DMS53 treated with DMSO at 0.1 percent for 48 hours (cell line): ENCODE measurements at regions not wholly inside any gene's neighbourhood (a gene's known extent, or its start where the extent isn't known, plus 50 kb on each side); places are given as distances from the start of the nearest gene placed in this dataset.

Experiments
- DNase-seq: peaks from one replicate; lab custom pipeline; 2025; ENCODE audit not compliant: unreplicated experiment; lab: John Stamatoyannopoulos, UW

- DNase-seq, result no peak
These were observed 330.0 kb downstream of the DDX10 start for GRCh38 chr11:108994887-108995286.

GRCh38 chr11:108997826-108998225 is 333.0 kb downstream of the DDX10 start:
- DNase-seq, result no peak

- no peak for DNase-seq
These were observed 335.7 kb downstream of the DDX10 start for GRCh38 chr11:109000531-109000930.

GRCh38 chr11:109001585-109001984 is 336.7 kb downstream of the DDX10 start:
- no peak for DNase-seq

GRCh38 chr11:109012991-109013390 is 348.1 kb downstream of the DDX10 start:
- DNase-seq, result no peak

- DNase-seq, result no peak
These were observed 350.4 kb downstream of the DDX10 start for GRCh38 chr11:109015283-109015682.

GRCh38 chr11:109016724-109017123 is 351.9 kb downstream of the DDX10 start:
- DNase-seq, result no peak

- DNase-seq, result no peak
These were observed 352.6 kb downstream of the DDX10 start for GRCh38 chr11:109017489-109017888.

- DNase-seq, result no peak
These were observed 353.8 kb downstream of the DDX10 start for GRCh38 chr11:109018639-109019038.

GRCh38 chr11:109019342-109019936 is 354.6 kb downstream of the DDX10 start:
- DNase-seq, result no peak

GRCh38 chr11:109023036-109023435 is 358.2 kb downstream of the DDX10 start:
- no peak for DNase-seq

GRCh38 chr11:109026891-109027489 is 362.1 kb downstream of the DDX10 start:
- no peak for DNase-seq

GRCh38 chr11:109027851-109028250 is 363.0 kb downstream of the DDX10 start:
- peak; percentile 3 for DNase-seq

- DNase-seq, result no peak
These were observed 365.1 kb downstream of the DDX10 start for GRCh38 chr11:109029927-109030326.

GRCh38 chr11:109033627-109034338 is 368.9 kb downstream of the DDX10 start:
- DNase-seq, result no peak

- no peak for DNase-seq
These were observed 369.4 kb downstream of the DDX10 start for GRCh38 chr11:109034339-109034696.

- DNase-seq, result no peak
These were observed 370.4 kb downstream of the DDX10 start for GRCh38 chr11:109035284-109035683.

- no peak for DNase-seq
These were observed 371.1 kb downstream of the DDX10 start for GRCh38 chr11:109036011-109036410.

GRCh38 chr11:109037856-109038780 is 373.2 kb downstream of the DDX10 start:
- DNase-seq, result no peak

GRCh38 chr11:109039611-109040010 is 374.7 kb downstream of the DDX10 start:
- DNase-seq, result no peak

- peak; percentile 1 for DNase-seq
These were observed 375.4 kb downstream of the DDX10 start for GRCh38 chr11:109040303-109040702.
